ENCODE measurements at regions not wholly inside any gene's neighbourhood (a gene's known extent, or its start where the extent isn't known, plus 50 kb on each side); places are given as distances from the start of the nearest gene placed in this dataset.
"Not testable (repeated sequence)": the region's sequence is repeated elsewhere in the genome, so short reads cannot be mapped to it uniquely, and the experiment has no call there.

DNA sequence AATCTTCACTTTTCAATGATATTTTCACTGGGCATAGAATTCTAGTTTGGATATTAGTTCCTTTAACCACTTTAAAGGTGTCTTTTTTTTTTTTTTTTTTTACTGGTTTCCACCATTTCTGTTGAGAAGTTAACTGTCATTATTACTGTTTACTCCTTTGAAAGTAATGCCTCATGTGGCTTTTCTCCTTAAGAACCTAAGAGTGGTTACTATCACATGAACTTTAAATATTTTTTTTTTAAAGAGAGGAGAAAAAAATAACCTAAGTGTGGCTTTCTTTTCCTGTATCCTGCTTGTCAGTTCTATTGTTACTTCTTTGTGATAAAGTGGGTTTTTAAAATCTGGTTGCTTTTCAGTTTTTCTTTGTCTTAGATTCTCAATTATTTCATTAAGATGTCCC, 229.5 kb downstream of the CDH26 start:
- H3K27ac ChIP-seq = no peak overlapping the region
- no peaks in the 10 kb centered on the region for H3K36me3 ChIP-seq
- intact Hi-C loops (cut with DNase I; ENCODE audit: low total_unique reads) = no loop called here
- H3K4me1 ChIP-seq = no peaks in the 10 kb centered on the region
- peaks cover 0 to 5% of the 10 kb centered on the region in 2 donors for H3K9me3 ChIP-seq
- DNase-seq = no peak
- TF ChIP-seq, protein P1, sequence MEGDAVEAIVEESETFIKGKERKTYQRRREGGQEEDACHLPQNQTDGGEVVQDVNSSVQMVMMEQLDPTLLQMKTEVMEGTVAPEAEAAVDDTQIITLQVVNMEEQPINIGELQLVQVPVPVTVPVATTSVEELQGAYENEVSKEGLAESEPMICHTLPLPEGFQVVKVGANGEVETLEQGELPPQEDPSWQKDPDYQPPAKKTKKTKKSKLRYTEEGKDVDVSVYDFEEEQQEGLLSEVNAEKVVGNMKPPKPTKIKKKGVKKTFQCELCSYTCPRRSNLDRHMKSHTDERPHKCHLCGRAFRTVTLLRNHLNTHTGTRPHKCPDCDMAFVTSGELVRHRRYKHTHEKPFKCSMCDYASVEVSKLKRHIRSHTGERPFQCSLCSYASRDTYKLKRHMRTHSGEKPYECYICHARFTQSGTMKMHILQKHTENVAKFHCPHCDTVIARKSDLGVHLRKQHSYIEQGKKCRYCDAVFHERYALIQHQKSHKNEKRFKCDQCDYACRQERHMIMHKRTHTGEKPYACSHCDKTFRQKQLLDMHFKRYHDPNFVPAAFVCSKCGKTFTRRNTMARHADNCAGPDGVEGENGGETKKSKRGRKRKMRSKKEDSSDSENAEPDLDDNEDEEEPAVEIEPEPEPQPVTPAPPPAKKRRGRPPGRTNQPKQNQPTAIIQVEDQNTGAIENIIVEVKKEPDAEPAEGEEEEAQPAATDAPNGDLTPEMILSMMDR (IDR thresholded peaks at IDR 0.05) = no peak
- no peak for TF ChIP-seq POLR2A (IDR thresholded peaks at IDR 0.05)
- no peak overlapping the region for H3K4me3 ChIP-seq
- H3K27me3 ChIP-seq = no peaks in the 10 kb centered on the region

DNA sequence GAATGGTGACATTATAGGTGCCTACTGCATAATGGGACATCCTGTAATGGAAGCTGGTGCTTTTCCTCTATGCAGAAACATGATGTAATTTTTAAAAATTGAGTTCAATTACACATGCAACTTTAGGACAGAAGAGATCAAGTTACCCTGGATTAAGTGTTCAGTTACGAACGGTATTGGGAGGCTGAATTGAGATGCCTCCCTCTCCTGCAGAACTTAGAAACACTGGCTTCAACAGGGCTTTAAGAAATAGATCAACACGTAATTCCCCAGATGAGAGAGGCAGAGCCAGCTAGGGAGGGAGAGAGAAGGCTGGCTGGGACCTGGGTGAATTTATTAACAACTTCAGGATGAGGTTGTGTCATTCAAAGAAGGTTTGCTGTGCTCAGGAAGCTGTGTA, 232.8 kb downstream of the CDH26 start:
- TF ChIP-seq POLR2A (IDR thresholded peaks at IDR 0.05) = no peak
- TF ChIP-seq, protein P1 (IDR thresholded peaks at IDR 0.05) = no peak
- no peak overlapping the region for H3K27ac ChIP-seq
- no peaks in the 10 kb centered on the region for H3K4me1 ChIP-seq
- H3K4me3 ChIP-seq = no peak overlapping the region
- H3K9me3 ChIP-seq = no peaks in the 10 kb centered on the region
- H3K27me3 ChIP-seq = no peaks in the 10 kb centered on the region
- intact Hi-C loops (cut with DNase I; ENCODE audit: low total_unique reads) = no loop called here
- DNase-seq = no peak
- no peaks in the 10 kb centered on the region for H3K36me3 ChIP-seq

DNA sequence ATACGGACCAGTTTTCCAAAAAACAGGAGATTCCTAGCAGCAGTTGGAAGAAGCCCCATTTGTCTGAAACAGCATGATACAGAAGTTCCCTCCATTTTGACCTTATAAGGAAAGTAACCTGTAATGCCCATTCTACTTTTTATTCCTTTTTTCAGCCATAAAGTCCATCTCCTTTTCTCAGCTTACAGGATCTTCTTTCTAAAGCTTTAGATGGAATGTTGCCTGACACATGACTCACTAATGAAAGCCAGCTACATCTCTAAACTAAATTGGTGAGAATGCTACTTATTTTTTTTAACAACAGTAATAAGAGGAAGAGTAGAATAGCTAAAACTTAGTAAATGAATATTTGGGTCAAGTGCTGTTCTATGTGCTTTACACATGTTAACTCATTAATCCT, 234.1 kb downstream of the CDH26 start:
- intact Hi-C loops (cut with DNase I; ENCODE audit: low total_unique reads) = no loop called here
- DNase-seq = no peak
- no peak for TF ChIP-seq POLR2A (IDR thresholded peaks at IDR 0.05)
- TF ChIP-seq, protein P1 (IDR thresholded peaks at IDR 0.05) = no peak
- Histone ChIP-seq H3K9me3 (no peaks in the 10 kb centered on the region), H3K36me3 (no peaks in the 10 kb centered on the region), H3K4me1 (no peaks in the 10 kb centered on the region), H3K4me3 (no peak overlapping the region), H3K27me3 (no peaks in the 10 kb centered on the region), H3K27ac (no peak overlapping the region)

DNA sequence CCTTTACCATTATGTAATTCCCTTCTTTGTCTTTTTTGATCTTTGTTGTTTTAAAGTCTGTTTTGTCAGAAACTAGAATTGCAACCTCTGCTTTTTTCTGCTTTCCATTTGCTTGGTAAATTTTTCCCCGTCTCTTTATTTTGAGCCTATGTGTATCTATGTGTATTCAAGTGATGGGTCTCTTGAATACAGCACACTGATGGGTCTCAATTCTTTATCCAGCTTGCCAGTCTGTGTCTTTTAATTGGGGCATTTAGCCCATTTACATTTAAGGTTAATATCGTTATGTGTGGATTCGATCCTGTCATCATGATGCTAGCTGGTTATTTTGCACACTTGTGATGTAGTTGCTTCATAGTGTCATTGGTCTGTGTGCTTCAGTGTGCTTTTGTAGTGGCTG, 240.9 kb downstream of the CDH26 start:
- H3K27me3 ChIP-seq; DNase-seq; H3K36me3 ChIP-seq; H3K4me3 ChIP-seq; H3K27ac ChIP-seq; H3K4me1 ChIP-seq; intact Hi-C loops (cut with DNase I; ENCODE audit: low total_unique reads); H3K9me3 ChIP-seq: not testable (repeated sequence)

DNA sequence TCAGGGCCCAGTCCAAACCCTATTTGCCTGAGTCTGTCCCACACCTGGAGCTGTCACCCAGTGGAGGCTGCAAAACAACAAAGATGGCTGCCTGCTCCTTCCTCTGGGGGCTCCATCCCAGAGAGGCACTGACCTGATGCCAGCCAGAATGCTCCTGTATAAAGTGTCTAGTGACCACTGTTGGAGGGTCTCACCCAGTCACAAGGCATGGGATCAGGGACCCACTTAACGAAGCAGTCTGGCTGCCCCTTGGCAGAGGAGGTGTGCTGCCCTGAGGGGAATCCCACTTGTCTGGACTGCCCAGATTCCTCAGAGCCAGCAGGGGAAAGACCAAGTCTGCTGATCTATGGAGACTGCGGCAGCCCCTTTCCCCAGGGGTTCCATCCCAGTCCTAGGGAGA, 241.6 kb downstream of the CDH26 start:
- no peak for DNase-seq
- no peak for TF ChIP-seq POLR2A (IDR thresholded peaks at IDR 0.05)
- TF ChIP-seq, protein P1 (IDR thresholded peaks at IDR 0.05) = no peak
- Histone ChIP-seq H3K27me3 (no peaks in the 10 kb centered on the region), H3K36me3 (no peaks in the 10 kb centered on the region), H3K27ac (no peak overlapping the region), H3K4me3 (no peak overlapping the region), H3K9me3 (no peaks in the 10 kb centered on the region), H3K4me1 (no peaks in the 10 kb centered on the region)
- intact Hi-C loops (cut with DNase I; ENCODE audit: low total_unique reads) = no loop called here

DNA sequence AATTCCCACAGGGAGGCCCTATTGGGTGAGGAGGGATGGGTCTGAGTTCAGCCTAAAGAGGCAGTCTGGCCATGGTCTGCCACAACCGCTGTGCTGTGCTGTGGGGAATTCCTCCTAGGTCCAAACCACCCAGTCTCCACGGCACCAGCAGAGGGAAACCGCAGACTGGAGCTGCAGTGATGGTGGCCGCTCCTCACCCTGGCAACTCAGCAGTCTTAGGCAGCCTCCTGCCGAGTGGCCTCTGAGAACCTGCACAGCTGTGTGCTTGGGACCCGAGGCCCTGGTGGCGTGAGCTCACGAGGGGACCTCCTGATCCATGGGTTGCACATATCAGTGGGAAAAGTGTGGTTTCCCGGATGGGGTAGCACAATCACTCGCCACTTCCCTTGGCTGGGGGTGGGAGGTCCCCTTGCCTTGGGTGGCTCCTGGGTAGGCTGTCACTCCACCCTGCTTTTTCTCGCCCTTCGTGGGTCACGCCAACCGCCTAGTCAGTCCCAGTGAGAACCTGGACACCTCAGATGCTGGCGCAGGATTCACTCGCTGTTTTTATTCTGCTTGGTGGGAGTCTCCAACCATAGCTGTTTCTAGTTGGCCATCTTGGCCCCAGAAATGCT, 242.2 kb downstream of the CDH26 start:
- Histone ChIP-seq H3K27ac (no peak overlapping the region), H3K4me3 (no peak overlapping the region), H3K27me3 (no peaks in the 10 kb centered on the region), H3K36me3 (no peaks in the 10 kb centered on the region), H3K4me1 (no peaks in the 10 kb centered on the region), H3K9me3 (no peaks in the 10 kb centered on the region)
- intact Hi-C loops (cut with DNase I; ENCODE audit: low total_unique reads) = no loop called here
- no peak for DNase-seq
- TF ChIP-seq POLR2A (IDR thresholded peaks at IDR 0.05) = no peak
- TF ChIP-seq, protein P1 (IDR thresholded peaks at IDR 0.05) = no peak

Measured in uterus (tissue), 3 donors.